Renal pelvis (tissue), 1 donor: ENCODE measurements at regions not wholly inside any gene's neighbourhood (a gene's known extent, or its start where the extent isn't known, plus 50 kb on each side); places are given as distances from the start of the nearest gene placed in this dataset.
"Not testable (repeated sequence)": the region's sequence is repeated elsewhere in the genome, so short reads cannot be mapped to it uniquely, and the experiment has no call there.

Source experiments
- DNase-seq: peaks from one replicate; pipeline ENCODE4 v3.0.0-alpha.2; 2013

- no peak for DNase-seq
Observed at GRCh38 chr9:111148052-111149017, 110.1 kb upstream of the LPAR1 start.

- DNase-seq: no peak
Observed at GRCh38 chr9:111147041-111147440, 108.8 kb upstream of the LPAR1 start.

- DNase-seq: no peak
Observed at GRCh38 chr9:111144741-111145140, 106.5 kb upstream of the LPAR1 start.

- DNase-seq: no peak
Observed at GRCh38 chr9:111136180-111136579, 97.9 kb upstream of the LPAR1 start.

- no peak for DNase-seq
Observed at GRCh38 chr9:111131211-111131610, 92.9 kb upstream of the LPAR1 start.

GRCh38 chr9:111120526-111120925 is 82.3 kb upstream of the LPAR1 start:
- DNase-seq: no peak

GRCh38 chr9:111118256-111118948 is 80.1 kb upstream of the LPAR1 start:
- no peak for DNase-seq

GRCh38 chr9:111114486-111114885 is 76.2 kb upstream of the LPAR1 start:
- DNase-seq: no peak

GRCh38 chr9:111113712-111114111 is 75.4 kb upstream of the LPAR1 start:
- no peak for DNase-seq

GRCh38 chr9:111110805-111111204 is 72.5 kb upstream of the LPAR1 start:
- DNase-seq: no peak

- no peak for DNase-seq
Observed at GRCh38 chr9:111108946-111109345, 70.7 kb upstream of the LPAR1 start.

- no peak for DNase-seq
Observed at GRCh38 chr9:111107141-111107540, 68.9 kb upstream of the LPAR1 start.

GRCh38 chr9:111106202-111106601 is 67.9 kb upstream of the LPAR1 start:
- no peak for DNase-seq

GRCh38 chr9:111102793-111103464 is 64.7 kb upstream of the LPAR1 start:
- no peak for DNase-seq

- no peak for DNase-seq
Observed at GRCh38 chr9:111099199-111100008, 61.1 kb upstream of the LPAR1 start.

GRCh38 chr9:111098093-111098492 is 59.8 kb upstream of the LPAR1 start:
- DNase-seq: no peak

GRCh38 chr9:111096051-111096450 is 57.8 kb upstream of the LPAR1 start:
- DNase-seq: no peak

- peak; percentile 78 for DNase-seq
Observed at GRCh38 chr9:111095441-111095840, 57.2 kb upstream of the LPAR1 start.

GRCh38 chr9:111094958-111095357 is 56.7 kb upstream of the LPAR1 start:
- DNase-seq: peak; percentile 7

- DNase-seq: no peak
Observed at GRCh38 chr9:111094433-111094924, 56.2 kb upstream of the LPAR1 start.

GRCh38 chr9:111092167-111092566 is 53.9 kb upstream of the LPAR1 start:
- DNase-seq: not testable (repeated sequence)
